Lung (tissue), 11 donors: ENCODE measurements at regions not wholly inside any gene's neighbourhood (a gene's known extent, or its start where the extent isn't known, plus 50 kb on each side); places are given as distances from the start of the nearest gene placed in this dataset.

Experiments
- ATAC-seq: fragments of 200-7000 bp; cut with Tn5 transposase; one replicate; pipeline ENCODE4 v1.9.1; 2020; ENCODE audit warnings: moderate number of reproducible peaks; ENCODE audit not compliant: insufficient read depth, low FRiP score
- DNase-seq, 3 donors: peaks; one replicate each; pipeline ENCODE4 v3.0.0-alpha.2; 2013 to 2017
- H3K27ac ChIP-seq, 2 donors: one replicate each; pipeline ENCODE4 v1.5.1; 2013; ENCODE audit warnings: mild to moderate bottlenecking in 2 of 2, moderate library complexity in 2 of 2, control low read depth in 1 of 2, inconsistent platforms in 1 of 2, low read depth in 1 of 2, low read length in 1 of 2
- H3K27me3 ChIP-seq, 3 donors: one replicate each; pipeline ENCODE4 v1.5.1; 2013; ENCODE audit warnings: low read length in 2 of 3; ENCODE audit not compliant: control insufficient read depth in 3 of 3, insufficient read depth in 3 of 3
- H3K36me3 ChIP-seq, 4 donors: one replicate each; pipeline ENCODE4 v1.5.1; 2013; ENCODE audit warnings: low read length in 4 of 4, mild to moderate bottlenecking in 1 of 4, moderate library complexity in 1 of 4; ENCODE audit not compliant: control insufficient read depth in 4 of 4, insufficient read depth in 4 of 4
- H3K4me1 ChIP-seq, 5 donors: one replicate each; pipeline ENCODE4 v1.5.1; 2013; ENCODE audit warnings: low read length in 5 of 5, mild to moderate bottlenecking in 2 of 5, moderate library complexity in 1 of 5; ENCODE audit not compliant: control insufficient read depth in 5 of 5, insufficient read depth in 5 of 5
- H3K4me3 ChIP-seq: one replicate; pipeline ENCODE4 v1.5.1; 2013; ENCODE audit warnings: mild to moderate bottlenecking, control low read depth, moderate library complexity
- H3K9ac ChIP-seq, 2 donors: one replicate each; pipeline ENCODE4 v1.5.1; 2013; ENCODE audit warnings: low read length in 2 of 2, control low read depth in 1 of 2; ENCODE audit not compliant: insufficient read depth in 1 of 2
- H3K9me3 ChIP-seq, 4 donors: one replicate each; pipeline ENCODE4 v1.5.1; 2013; ENCODE audit warnings: low read length in 3 of 4, mild to moderate bottlenecking in 1 of 4, moderate library complexity in 1 of 4; ENCODE audit not compliant: control insufficient read depth in 4 of 4, insufficient read depth in 3 of 4
- WGBS, 2 donors: extraction: QIAGEN DNeasy Blood & Tissue Kit; methylation state at CpG; one replicate each; pipeline ENCODE4 v1.1.7; 2013; 5-methylcytosine and 5-hydroxymethylcytosine counted together
- TF ChIP-seq, protein P1 (sequence below): IDR thresholded peaks from 2 replicates; pipeline ENCODE4 v1.5.1; 2012; ENCODE audit warnings: mild to moderate bottlenecking; ENCODE audit errors: control extremely low read depth, extremely low read depth
- donor health status: control.
- donor health status: control.
- donor health status: Bipolar disorder and iron deficiency.
- donor health status: healthy.
- donor health status: DM: yes; HTN: yes; CAD: no.

DNA sequence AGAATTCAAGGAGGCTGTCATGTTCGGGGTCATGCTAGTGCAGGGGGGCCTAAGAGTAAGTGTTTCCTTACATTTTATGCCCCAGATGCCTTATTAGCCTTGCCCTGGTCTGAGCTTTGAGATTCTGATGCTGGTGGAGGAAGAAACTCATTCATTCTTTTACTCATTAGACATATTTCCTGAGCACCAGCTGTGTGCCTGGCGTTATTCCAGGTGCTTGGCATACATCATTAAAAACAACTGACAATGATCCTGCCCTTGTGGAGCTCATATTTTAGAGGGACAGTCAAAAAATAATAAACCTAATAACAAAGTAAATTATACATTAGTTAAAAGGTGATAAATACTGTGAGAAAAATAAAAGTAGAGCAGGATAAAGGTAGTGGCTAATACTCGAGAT lies 138.9 kb upstream of the SGCD start:
- H3K27ac ChIP-seq: no peak overlapping the region
- H3K9me3 ChIP-seq: no peaks in the 10 kb centered on the region
- no peak for ATAC-seq
- H3K9ac ChIP-seq: no peak overlapping the region
- DNase-seq: peak in 2 of 3 donors; percentile 12 to 13
- no peaks in the 10 kb centered on the region for H3K36me3 ChIP-seq
- H3K4me3 ChIP-seq: no peak overlapping the region
- WGBS, 2 donors: 48 to 56% methylated on average over 3 of the region's 3 CpGs
- H3K27me3 ChIP-seq: no peaks in the 10 kb centered on the region
- TF ChIP-seq, protein P1, sequence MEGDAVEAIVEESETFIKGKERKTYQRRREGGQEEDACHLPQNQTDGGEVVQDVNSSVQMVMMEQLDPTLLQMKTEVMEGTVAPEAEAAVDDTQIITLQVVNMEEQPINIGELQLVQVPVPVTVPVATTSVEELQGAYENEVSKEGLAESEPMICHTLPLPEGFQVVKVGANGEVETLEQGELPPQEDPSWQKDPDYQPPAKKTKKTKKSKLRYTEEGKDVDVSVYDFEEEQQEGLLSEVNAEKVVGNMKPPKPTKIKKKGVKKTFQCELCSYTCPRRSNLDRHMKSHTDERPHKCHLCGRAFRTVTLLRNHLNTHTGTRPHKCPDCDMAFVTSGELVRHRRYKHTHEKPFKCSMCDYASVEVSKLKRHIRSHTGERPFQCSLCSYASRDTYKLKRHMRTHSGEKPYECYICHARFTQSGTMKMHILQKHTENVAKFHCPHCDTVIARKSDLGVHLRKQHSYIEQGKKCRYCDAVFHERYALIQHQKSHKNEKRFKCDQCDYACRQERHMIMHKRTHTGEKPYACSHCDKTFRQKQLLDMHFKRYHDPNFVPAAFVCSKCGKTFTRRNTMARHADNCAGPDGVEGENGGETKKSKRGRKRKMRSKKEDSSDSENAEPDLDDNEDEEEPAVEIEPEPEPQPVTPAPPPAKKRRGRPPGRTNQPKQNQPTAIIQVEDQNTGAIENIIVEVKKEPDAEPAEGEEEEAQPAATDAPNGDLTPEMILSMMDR: no peak
- H3K4me1 ChIP-seq: peaks cover 0 to 8% (median 0%) of the 10 kb centered on the region in 5 donors

- Histone ChIP-seq H3K27me3 (no peaks in the 10 kb centered on the region), H3K4me3 (no peak overlapping the region), H3K36me3 (no peaks in the 10 kb centered on the region), H3K4me1 (peaks cover 0 to 8% (median 0%) of the 10 kb centered on the region in 5 donors), H3K9ac (no peak overlapping the region), H3K27ac (no peak overlapping the region), H3K9me3 (no peaks in the 10 kb centered on the region)
- no peak for ATAC-seq
- no peak for DNase-seq
- TF ChIP-seq, protein P1: no peak
- WGBS, 2 donors: 93% methylated on average over 4 of the region's 4 CpGs
These were observed 137.3 kb upstream of the SGCD start for GRCh38 chr5:156189628-156190027.

DNA sequence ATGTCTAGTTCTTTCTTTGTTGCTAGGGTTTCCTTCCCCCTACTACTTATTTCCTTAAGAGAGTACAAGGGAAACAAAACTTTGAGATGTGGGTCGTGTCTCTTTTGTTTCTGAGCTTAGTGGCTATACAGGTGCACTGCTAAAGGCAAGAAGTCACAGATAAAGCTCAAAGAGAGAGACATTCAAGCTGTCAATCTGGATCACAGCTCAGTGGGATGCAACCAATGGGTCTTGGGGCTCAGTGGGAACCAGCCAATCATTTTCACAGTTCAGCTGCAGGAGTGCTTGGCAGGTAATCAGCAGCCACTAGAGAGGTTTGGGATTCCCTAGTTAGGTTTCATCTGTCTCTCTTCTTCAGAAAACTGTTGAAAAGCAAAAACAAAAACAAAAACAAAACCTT lies 135.4 kb upstream of the SGCD start:
- Histone ChIP-seq H3K4me1 (peaks cover 0 to 8% (median 0%) of the 10 kb centered on the region in 5 donors), H3K9me3 (no peaks in the 10 kb centered on the region), H3K36me3 (no peaks in the 10 kb centered on the region), H3K27ac (no peak overlapping the region), H3K9ac (no peak overlapping the region), H3K4me3 (no peak overlapping the region), H3K27me3 (no peaks in the 10 kb centered on the region)
- TF ChIP-seq, protein P1: no peak
- 32 to 54% methylated on average over 1 of the region's 1 CpG for WGBS, 2 donors
- ATAC-seq: no peak
- no peak for DNase-seq

DNA sequence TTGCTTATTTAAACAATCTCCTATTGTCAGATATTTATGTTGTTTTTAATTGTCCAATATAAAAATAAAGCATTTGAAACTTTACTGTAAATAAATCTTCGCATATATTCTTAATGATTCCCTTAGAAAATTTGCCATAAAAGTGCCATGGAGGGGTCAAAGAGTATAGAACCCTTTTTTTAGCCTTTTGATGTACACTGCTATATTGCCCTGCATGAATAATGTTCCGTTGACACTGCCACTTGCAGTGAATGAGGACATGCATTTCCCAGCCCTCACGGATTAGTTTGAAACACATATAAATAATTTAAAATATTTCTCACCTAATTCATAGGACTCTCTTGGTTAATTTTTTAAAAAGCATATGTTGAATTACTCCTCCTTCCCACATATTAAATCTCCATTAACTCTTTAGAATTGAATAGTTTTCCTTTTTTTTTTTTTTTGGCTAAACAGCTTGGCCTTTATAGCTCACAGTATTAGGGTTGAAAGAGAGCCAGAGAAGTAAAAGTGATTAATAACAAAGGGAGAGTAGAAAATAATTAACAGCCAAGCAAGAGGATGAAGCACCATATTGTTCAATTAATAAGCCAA lies 129.8 kb upstream of the SGCD start:
- Histone ChIP-seq H3K4me1 (peaks cover 0 to 6% (median 0%) of the 10 kb centered on the region in 5 donors), H3K9me3 (no peaks in the 10 kb centered on the region), H3K27me3 (no peaks in the 10 kb centered on the region), H3K36me3 (no peaks in the 10 kb centered on the region), H3K27ac (no peak overlapping the region), H3K4me3 (no peak overlapping the region), H3K9ac (no peak overlapping the region)
- DNase-seq (peak; percentile 27 to 64 (median 59)), ATAC-seq (no peak)
- TF ChIP-seq, protein P1: no peak
- WGBS, 2 donors: 66 to 75% methylated on average over 3 of the region's 3 CpGs
